ENCODE measurements at regions not wholly inside any gene's neighbourhood (a gene's known extent, or its start where the extent isn't known, plus 50 kb on each side); places are given as distances from the start of the nearest gene placed in this dataset.

GRCh38 chr3:23665741-23666140 is 140.0 kb upstream of the UBE2E1 start:
- DNase-seq = no peak

- no peak for DNase-seq
These were observed 138.9 kb upstream of the UBE2E1 start for GRCh38 chr3:23666818-23667217.

GRCh38 chr3:23667536-23668429 is 138.0 kb upstream of the UBE2E1 start:
- DNase-seq = no peak

- no peak for DNase-seq
These were observed 137.3 kb upstream of the UBE2E1 start for GRCh38 chr3:23668430-23668904.

- DNase-seq = no peak
These were observed 136.1 kb upstream of the UBE2E1 start for GRCh38 chr3:23669541-23670255.

- DNase-seq = no peak
These were observed 133.7 kb upstream of the UBE2E1 start for GRCh38 chr3:23671851-23672589.

- DNase-seq = no peak
These were observed 133.1 kb upstream of the UBE2E1 start for GRCh38 chr3:23672628-23673027.

- DNase-seq = no peak
These were observed 130.7 kb upstream of the UBE2E1 start for GRCh38 chr3:23675010-23675409.

- DNase-seq = no peak
These were observed 129.7 kb upstream of the UBE2E1 start for GRCh38 chr3:23676093-23676492.

GRCh38 chr3:23682646-23683045 is 123.1 kb upstream of the UBE2E1 start:
- DNase-seq = no peak

GRCh38 chr3:23685541-23686258 is 120.1 kb upstream of the UBE2E1 start:
- peak; percentile 88 for DNase-seq

GRCh38 chr3:23686519-23686918 is 119.2 kb upstream of the UBE2E1 start:
- no peak for DNase-seq

GRCh38 chr3:23691357-23691895 is 114.3 kb upstream of the UBE2E1 start:
- DNase-seq = no peak

- DNase-seq = no peak
These were observed 108.9 kb upstream of the UBE2E1 start for GRCh38 chr3:23696842-23697241.

GRCh38 chr3:23697416-23697815 is 108.3 kb upstream of the UBE2E1 start:
- no peak for DNase-seq

- no peak for DNase-seq
These were observed 107.0 kb upstream of the UBE2E1 start for GRCh38 chr3:23698652-23699313.

GRCh38 chr3:23700616-23701015 is 105.1 kb upstream of the UBE2E1 start:
- no peak for DNase-seq

- no peak for DNase-seq
These were observed 103.8 kb upstream of the UBE2E1 start for GRCh38 chr3:23701716-23702597.

- no peak for DNase-seq
These were observed 101.5 kb upstream of the UBE2E1 start for GRCh38 chr3:23704298-23704697.

- DNase-seq = no peak
These were observed 99.6 kb upstream of the UBE2E1 start for GRCh38 chr3:23706111-23706510.

- DNase-seq = no peak
These were observed 95.8 kb upstream of the UBE2E1 start for GRCh38 chr3:23709987-23710386.

Data from hematopoietic multipotent progenitor cell treated with erythropoietin and hydrocortisone succinate and interleukin-3 and kit ligand, for 8 days (in vitro differentiated cells).